GM12878 (cell line): ENCODE measurements at regions not wholly inside any gene's neighbourhood (a gene's known extent, or its start where the extent isn't known, plus 50 kb on each side); places are given as distances from the start of the nearest gene placed in this dataset.

Source experiments
- ATAC-seq: fragments of 200-7000 bp; cut with Tn5 transposase; 3 replicates; pipeline ENCODE4 v1.9.1; 2020; ENCODE audit warnings: mild to moderate bottlenecking, moderate library complexity
- BruUV-seq: library from RNA; stranded (reverse); fragments of 400-500 nt; replicated peaks from 2 replicates; lab custom pipeline; 2021; lab: Mats Ljungman, UMichigan
- CTCF ChIA-PET: fragments of 300-600 bp; sonication (Branson Sonifier 250); formaldehyde crosslinking; extraction: SDS; loops from one replicate; lab custom pipeline; 2021; ENCODE audit warnings: inconsistent platforms; lab: Yijun Ruan, JAX
- POLR2A ChIA-PET: fragments of 350-600 bp; formaldehyde crosslinking; extraction: SDS; loops from one replicate; lab custom pipeline; 2021; ENCODE audit warnings: inconsistent platforms; lab: Charles Lee
- RAD21 ChIA-PET: fragments of 300-600 bp; sonication (Branson Sonifier 250); formaldehyde crosslinking; loops from one replicate; lab custom pipeline; 2023; ENCODE audit warnings: antibody characterized with exemption; ENCODE audit not compliant: unreplicated experiment; lab: Charles Lee
- SMC1A ChIA-PET: fragments of 300-600 bp; sonication (Branson Sonifier 250); formaldehyde crosslinking; loops from one replicate; lab custom pipeline; 2023; ENCODE audit not compliant: unreplicated experiment, uncharacterized antibody; lab: Charles Lee
- DNase-seq: peaks from one replicate; pipeline ENCODE4 v3.0.0-alpha.2; 2011; ENCODE audit warnings: low read depth, low spot score
- FAIRE-seq: peaks from 3 replicates; lab custom pipeline; 2011; peaks lifted over from hg19 to GRCh38; lab: Jason Lieb, UNC
- H2AFZ ChIP-seq: 2 replicates; pipeline ENCODE4 v1.6.0; 2011; ENCODE audit warnings: low read depth, low read length, control low read depth; ENCODE audit not compliant: control insufficient read depth
- H3K27ac ChIP-seq: 2 replicates; pipeline ENCODE4 v1.5.1; 2011; ENCODE audit warnings: control low read depth; ENCODE audit not compliant: control insufficient read depth, insufficient read depth
- H3K27me3 ChIP-seq, 2 experiments: replicated peaks in 1 of 2; 2 replicates each; pipeline versions ENCODE4 v1.6.0 to v1.6.1; 2011; ENCODE audit warnings: low read length in 1 of 2; ENCODE audit not compliant: control insufficient read depth in 2 of 2, insufficient read depth in 2 of 2
- H3K36me3 ChIP-seq, 2 experiments: 2 replicates each; pipeline ENCODE4 v1.5.1; 2011; ENCODE audit warnings: low read length in 1 of 2; ENCODE audit not compliant: control insufficient read depth in 2 of 2, insufficient read depth in 2 of 2
- H3K4me1 ChIP-seq: 2 replicates; pipeline ENCODE4 v1.6.1; 2011; ENCODE audit warnings: mild to moderate bottlenecking, low read length, moderate library complexity, mixed read lengths; ENCODE audit not compliant: control insufficient read depth, insufficient read depth
- H3K4me2 ChIP-seq: 2 replicates; pipeline ENCODE4 v1.6.0; 2011; ENCODE audit warnings: control low read depth; ENCODE audit not compliant: control insufficient read depth, insufficient read depth
- H3K4me3 ChIP-seq: fragments of 200-600 bp; sonication (generic); 2 replicates; pipeline ENCODE4 v1.5.1; 2016
- H3K79me2 ChIP-seq: 2 replicates; pipeline ENCODE4 v1.6.0; 2011; ENCODE audit warnings: low read length; ENCODE audit not compliant: control insufficient read depth, insufficient read depth
- H3K9ac ChIP-seq: 2 replicates; pipeline ENCODE4 v1.8.0; 2011; ENCODE audit warnings: low read length, control low read depth, mixed read lengths; ENCODE audit not compliant: control insufficient read depth, insufficient read depth
- H3K9me3 ChIP-seq: replicated peaks from 3 replicates; pipeline ENCODE4 v1.5.1; 2011; ENCODE audit warnings: mild to moderate bottlenecking, low read length; ENCODE audit not compliant: control insufficient read depth, insufficient read depth
- H4K20me1 ChIP-seq: 2 replicates; pipeline ENCODE4 v1.6.0; 2011; ENCODE audit not compliant: control insufficient read depth, insufficient read depth
- ASH2L ChIP-seq: fragments of 300-600, 200-600 bp; sonication (generic); IDR thresholded peaks from 2 replicates; pipeline ENCODE4 v1.6.1; 2017; ENCODE audit warnings: low read depth, mild to moderate bottlenecking, borderline replicate concordance
- ATF2 ChIP-seq: IDR thresholded peaks from 2 replicates; pipeline ENCODE4 v1.6.1; 2012; ENCODE audit warnings: low read length, inconsistent platforms
- ELK1 ChIP-seq: IDR thresholded peaks from 2 replicates; pipeline ENCODE4 v1.6.1; 2012; ENCODE audit warnings: low read depth, low read length, improper control_type of control experiment
- LARP7 ChIP-seq: fragments of 450-650 bp; IDR thresholded peaks from 2 replicates; pipeline ENCODE4 v1.6.1; 2017; ENCODE audit warnings: mild to moderate bottlenecking
- SIX5 ChIP-seq: IDR thresholded peaks from 2 replicates; pipeline ENCODE4 v1.6.1; 2011; ENCODE audit warnings: mild to moderate bottlenecking, low read depth, low read length, moderate library complexity; ENCODE audit not compliant: severe bottlenecking
- whole genome bisulfite sequencing: methylation state at CpG from one replicate; pipeline ENCODE4 v1.1.6; 2016; ENCODE audit warnings: low lambda C conversion rate; ENCODE audit not compliant: insufficient replicate concordance, insufficient coverage; ENCODE audit errors: missing lambda C conversion rate; 5-methylcytosine and 5-hydroxymethylcytosine counted together
- in situ Hi-C: fragments of 300-500 bp; cut with MboI; formaldehyde crosslinking; loops from 9 replicates; pipeline ENCODE4 v1.14.3; 2018; ENCODE audit warnings: mixed read lengths
- intact Hi-C: fragments of 100-400 bp; cut with micrococcal nuclease; formaldehyde crosslinking; loops from one replicate; pipeline ENCODE4 v1.14.2; 2022; ENCODE audit not compliant: unreplicated experiment

- in situ Hi-C loops: no loop called here
- SMC1A ChIA-PET: no interaction called here
- Histone ChIP-seq H3K27ac (no peak overlapping the region), H3K27me3 (no peaks in the 10 kb centered on the region; a peak in 3 of 4 replicates), H3K36me3 (no peaks in the 10 kb centered on the region), H3K9me3 (no peaks in the 10 kb centered on the region), H2AFZ (no peak overlapping the region), H3K9ac (no peak overlapping the region), H3K4me1 (no peaks in the 10 kb centered on the region), H3K79me2 (no peaks in the 10 kb centered on the region), H4K20me1 (no peaks in the 10 kb centered on the region), H3K4me3 (no peak overlapping the region), H3K4me2 (no peak overlapping the region)
- TF ChIP-seq ELK1: no peak
- no peak for TF ChIP-seq ATF2
- DNase-seq (no peak), ATAC-seq (no peak), FAIRE-seq (no peak)
- CTCF ChIA-PET: no interaction called here
- intact Hi-C loops: loop anchor here (10.0 kb wide), 1 partner anchor 610 kb away; no protein-coding TSS in a partner anchor
- RAD21 ChIA-PET: no interaction called here
- no TSS peak for BruUV-seq
- WGBS: 68% methylated on average over 6 of the region's 6 CpGs
- POLR2A ChIA-PET: no interaction called here
Observed at GRCh38 chr7:156204820-156205219, 392.6 kb upstream of the SHH start.

- ATAC-seq (no peak), DNase-seq (no peak), FAIRE-seq (no peak)
- in situ Hi-C loops: no loop called here
- RAD21 ChIA-PET: no interaction called here
- SMC1A ChIA-PET: no interaction called here
- TF ChIP-seq SIX5: no peak
- TF ChIP-seq LARP7: no peak
- no peak for TF ChIP-seq ASH2L
- Histone ChIP-seq H3K9me3 (no peaks in the 10 kb centered on the region), H3K4me2 (no peak overlapping the region), H3K27ac (no peak overlapping the region), H3K4me1 (no peaks in the 10 kb centered on the region), H3K27me3 (no peaks in the 10 kb centered on the region; a peak in 3 of 4 replicates), H4K20me1 (no peaks in the 10 kb centered on the region), H3K4me3 (no peak overlapping the region), H3K9ac (no peak overlapping the region), H3K79me2 (no peaks in the 10 kb centered on the region), H3K36me3 (no peaks in the 10 kb centered on the region), H2AFZ (no peak overlapping the region)
- intact Hi-C loops: loop anchor here (10.0 kb wide), 1 partner anchor 611 kb away; no protein-coding TSS in a partner anchor
- BruUV-seq: no TSS peak
- WGBS: 36% methylated on average over 10 of the region's 10 CpGs
- CTCF ChIA-PET: no interaction called here
- POLR2A ChIA-PET: interaction anchor here (0.9 kb wide), 1 partner anchor 22 kb away, joined by 3 read pairs; no protein-coding TSS in a partner anchor
Observed at GRCh38 chr7:156203923-156204322, 391.7 kb upstream of the SHH start.
